ENCODE measurements at regions not wholly inside any gene's neighbourhood (a gene's known extent, or its start where the extent isn't known, plus 50 kb on each side); places are given as distances from the start of the nearest gene placed in this dataset.

GRCh38 chr16:54568906-54569807, 282.6 kb upstream of the IRX3 start:
- no peak for DNase-seq (ENCODE audit: low spot score)

GRCh38 chr16:54564841-54565240, 278.3 kb upstream of the IRX3 start:
- DNase-seq (ENCODE audit: low spot score), result no peak

- no peak for DNase-seq (ENCODE audit: low spot score)
Observed at GRCh38 chr16:54554581-54554980, 268.0 kb upstream of the IRX3 start.

GRCh38 chr16:54548281-54548680, 261.7 kb upstream of the IRX3 start:
- no peak for DNase-seq (ENCODE audit: low spot score)

- no peak for DNase-seq (ENCODE audit: low spot score)
Observed at GRCh38 chr16:54547052-54547451, 260.5 kb upstream of the IRX3 start.

GRCh38 chr16:54546521-54546920, 259.9 kb upstream of the IRX3 start:
- DNase-seq (ENCODE audit: low spot score), result no peak

GRCh38 chr16:54545854-54546511, 259.4 kb upstream of the IRX3 start:
- no peak for DNase-seq (ENCODE audit: low spot score)

- no peak for DNase-seq (ENCODE audit: low spot score)
Observed at GRCh38 chr16:54544553-54545180, 258.1 kb upstream of the IRX3 start.

- DNase-seq (ENCODE audit: low spot score), result no peak
Observed at GRCh38 chr16:54542805-54543505, 256.4 kb upstream of the IRX3 start.

- no peak for DNase-seq (ENCODE audit: low spot score)
Observed at GRCh38 chr16:54540525-54541180, 254.1 kb upstream of the IRX3 start.

- DNase-seq (ENCODE audit: low spot score), result no peak
Observed at GRCh38 chr16:54538276-54538675, 251.7 kb upstream of the IRX3 start.

GRCh38 chr16:54533856-54534490, 247.4 kb upstream of the IRX3 start:
- no peak for DNase-seq (ENCODE audit: low spot score)

GRCh38 chr16:54526916-54527315, 240.3 kb upstream of the IRX3 start:
- DNase-seq (ENCODE audit: low spot score), result no peak

- DNase-seq (ENCODE audit: low spot score), result no peak
Observed at GRCh38 chr16:54526087-54526486, 239.5 kb upstream of the IRX3 start.

GRCh38 chr16:54525104-54525503, 238.5 kb upstream of the IRX3 start:
- DNase-seq (ENCODE audit: low spot score), result no peak

- no peak for DNase-seq (ENCODE audit: low spot score)
Observed at GRCh38 chr16:54522584-54522983, 236.0 kb upstream of the IRX3 start.

- DNase-seq (ENCODE audit: low spot score), result no peak
Observed at GRCh38 chr16:54521327-54521726, 234.7 kb upstream of the IRX3 start.

GRCh38 chr16:54519161-54519695, 232.6 kb upstream of the IRX3 start:
- no peak for DNase-seq (ENCODE audit: low spot score)

- DNase-seq (ENCODE audit: low spot score), result no peak
Observed at GRCh38 chr16:54517181-54517580, 230.6 kb upstream of the IRX3 start.

GRCh38 chr16:54512467-54512995, 225.9 kb upstream of the IRX3 start:
- no peak for DNase-seq (ENCODE audit: low spot score)

- no peak for DNase-seq (ENCODE audit: low spot score)
Observed at GRCh38 chr16:54511222-54511731, 224.7 kb upstream of the IRX3 start.
